ENCODE measurements at regions not wholly inside any gene's neighbourhood (a gene's known extent, or its start where the extent isn't known, plus 50 kb on each side); places are given as distances from the start of the nearest gene placed in this dataset.

DNA sequence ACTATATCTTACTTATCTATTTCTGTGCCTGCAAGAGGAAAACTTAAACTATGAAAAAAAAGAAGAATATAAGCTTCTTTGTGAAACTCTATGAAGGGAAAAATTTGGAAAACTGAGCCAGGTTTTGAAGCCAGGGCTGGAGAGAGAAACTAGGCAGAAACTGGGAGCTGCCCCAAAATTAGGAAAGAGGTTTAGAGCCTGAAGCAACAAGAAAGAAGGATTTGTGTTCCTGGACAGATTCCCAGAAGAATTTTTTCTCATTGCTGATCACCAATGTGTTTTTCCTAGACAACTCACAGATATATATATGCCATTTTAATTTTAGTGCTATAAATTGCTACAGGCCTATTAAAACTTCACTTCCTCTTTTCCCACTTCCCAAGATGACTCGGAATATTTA, 245.0 kb upstream of the GEMIN8 start:
- H3K27me3 Mint-ChIP-seq: no peaks in the 10 kb centered on the region
- TF ChIP-seq CTCF (conservative IDR thresholded peaks at IDR 0.05): no peak
- no peak overlapping the region for H3K27ac Mint-ChIP-seq
- no peaks in the 10 kb centered on the region for H3K4me1 Mint-ChIP-seq (ENCODE audit: unreplicated experiment)
- no peaks in the 10 kb centered on the region for H3K36me3 Mint-ChIP-seq
- DNase-seq (ENCODE audit: extremely low spot score, unreplicated experiment): no peak
- H3K9me3 Mint-ChIP-seq: no peaks in the 10 kb centered on the region
- H3K4me3 Mint-ChIP-seq: no peak overlapping the region

DNA sequence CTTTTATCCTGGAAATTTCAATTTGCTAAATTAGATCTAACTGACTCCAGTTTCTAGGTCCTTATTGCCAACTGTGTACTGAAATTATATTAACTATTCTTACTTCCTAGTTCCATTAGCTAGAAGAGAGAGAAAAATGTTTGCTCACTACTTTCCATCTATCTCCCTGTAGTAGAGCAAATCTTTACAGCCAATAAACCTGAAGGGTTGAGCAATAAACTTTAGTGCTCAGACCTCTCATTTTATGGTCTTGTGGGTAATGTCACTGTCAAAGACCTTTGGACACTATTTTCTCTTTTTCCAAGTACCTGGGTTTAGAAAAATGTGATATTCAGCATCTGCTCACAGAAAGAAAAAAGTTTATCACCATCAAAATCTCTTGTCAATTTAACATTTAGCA, 237.5 kb upstream of the GEMIN8 start:
- no peak for DNase-seq (ENCODE audit: extremely low spot score, unreplicated experiment)
- no peak for TF ChIP-seq CTCF (conservative IDR thresholded peaks at IDR 0.05)
- Mint-ChIP-seq H3K4me1 (ENCODE audit: unreplicated experiment) (no peaks in the 10 kb centered on the region), H3K27ac (no peak overlapping the region), H3K4me3 (no peak overlapping the region), H3K27me3 (no peaks in the 10 kb centered on the region), H3K36me3 (no peaks in the 10 kb centered on the region), H3K9me3 (no peaks in the 10 kb centered on the region)

DNA sequence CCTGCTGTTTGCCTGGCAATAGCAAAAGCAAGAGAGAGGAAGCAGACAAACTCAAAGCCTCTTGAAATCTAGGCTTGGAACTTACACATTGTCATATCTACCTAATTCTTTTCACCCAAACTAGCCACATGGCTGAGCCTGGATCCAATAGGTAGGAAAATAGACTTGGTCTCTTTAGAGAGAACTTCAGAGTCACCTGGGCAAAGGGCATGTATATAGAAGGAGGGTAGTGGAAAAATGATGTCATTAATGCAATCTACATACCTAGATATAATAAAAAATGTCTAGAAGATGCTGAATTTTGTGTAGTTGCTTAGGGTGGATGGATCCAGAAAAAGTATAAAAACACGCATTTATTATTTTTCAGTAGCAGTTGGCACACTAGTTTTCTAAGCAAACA, 237.0 kb upstream of the GEMIN8 start:
- H3K27ac Mint-ChIP-seq: no peak overlapping the region
- DNase-seq (ENCODE audit: extremely low spot score, unreplicated experiment): no peak
- TF ChIP-seq CTCF (conservative IDR thresholded peaks at IDR 0.05): no peak
- no peaks in the 10 kb centered on the region for H3K4me1 Mint-ChIP-seq (ENCODE audit: unreplicated experiment)
- no peaks in the 10 kb centered on the region for H3K27me3 Mint-ChIP-seq
- H3K36me3 Mint-ChIP-seq: no peaks in the 10 kb centered on the region
- no peak overlapping the region for H3K4me3 Mint-ChIP-seq
- H3K9me3 Mint-ChIP-seq: no peaks in the 10 kb centered on the region

- no peaks in the 10 kb centered on the region for H3K36me3 Mint-ChIP-seq
- no peak overlapping the region for H3K27ac Mint-ChIP-seq
- no peak overlapping the region for H3K4me3 Mint-ChIP-seq
- peaks cover 7% of the 10 kb centered on the region for H3K27me3 Mint-ChIP-seq
- H3K4me1 Mint-ChIP-seq (ENCODE audit: unreplicated experiment): no peaks in the 10 kb centered on the region
- no peaks in the 10 kb centered on the region for H3K9me3 Mint-ChIP-seq
- no peak for DNase-seq (ENCODE audit: extremely low spot score, unreplicated experiment)
- TF ChIP-seq CTCF (conservative IDR thresholded peaks at IDR 0.05): no peak
These were observed 214.1 kb upstream of the GEMIN8 start for GRCh38 chrX:14243823-14244222.

- Mint-ChIP-seq H3K4me3 (no peak overlapping the region), H3K36me3 (no peaks in the 10 kb centered on the region), H3K9me3 (no peaks in the 10 kb centered on the region), H3K27me3 (no peaks in the 10 kb centered on the region), H3K4me1 (ENCODE audit: unreplicated experiment) (no peaks in the 10 kb centered on the region), H3K27ac (no peak overlapping the region)
- no peak for TF ChIP-seq CTCF (conservative IDR thresholded peaks at IDR 0.05)
- DNase-seq (ENCODE audit: extremely low spot score, unreplicated experiment): no peak
These were observed 205.3 kb upstream of the GEMIN8 start for GRCh38 chrX:14235004-14235403.

DNA sequence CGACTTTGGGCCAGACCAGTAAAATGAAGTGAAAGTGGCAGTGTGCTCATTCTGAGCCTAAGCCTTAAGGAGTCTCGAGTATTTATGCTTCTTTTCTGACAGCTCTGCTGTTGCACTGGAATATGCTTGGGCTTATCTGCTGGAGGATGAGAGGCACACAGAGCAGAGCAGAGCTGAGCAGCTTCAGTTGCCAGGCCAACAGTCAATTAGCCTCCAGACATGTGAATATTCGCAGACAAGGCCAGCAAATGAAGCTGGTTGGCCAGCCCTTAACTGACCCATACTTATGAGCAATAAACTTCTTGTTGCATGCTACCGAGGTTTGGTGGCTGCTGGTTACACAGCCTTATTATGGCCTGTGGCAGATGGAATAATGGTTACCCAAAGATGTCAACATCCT, 203.0 kb upstream of the GEMIN8 start:
- Mint-ChIP-seq H3K4me3 (no peak overlapping the region), H3K4me1 (ENCODE audit: unreplicated experiment) (no peaks in the 10 kb centered on the region), H3K27me3 (no peaks in the 10 kb centered on the region), H3K27ac (no peak overlapping the region), H3K9me3 (peaks cover 4% of the 10 kb centered on the region), H3K36me3 (no peaks in the 10 kb centered on the region)
- no peak for DNase-seq (ENCODE audit: extremely low spot score, unreplicated experiment)
- TF ChIP-seq CTCF (conservative IDR thresholded peaks at IDR 0.05): no peak
